GM12878 (cell line): ENCODE measurements at regions not wholly inside any gene's neighbourhood (a gene's known extent, or its start where the extent isn't known, plus 50 kb on each side); places are given as distances from the start of the nearest gene placed in this dataset.

Source experiments
- ATAC-seq: fragments of 200-7000 bp; cut with Tn5 transposase; 3 replicates; pipeline ENCODE4 v1.9.1; 2020; ENCODE audit warnings: mild to moderate bottlenecking, moderate library complexity
- BruUV-seq: library from RNA; stranded (reverse); fragments of 400-500 nt; replicated peaks from 2 replicates; lab custom pipeline; 2021; lab: Mats Ljungman, UMichigan
- CTCF ChIA-PET: fragments of 300-600 bp; sonication (Branson Sonifier 250); formaldehyde crosslinking; extraction: SDS; loops from one replicate; lab custom pipeline; 2021; ENCODE audit warnings: inconsistent platforms; lab: Yijun Ruan, JAX
- POLR2A ChIA-PET: fragments of 350-600 bp; formaldehyde crosslinking; extraction: SDS; loops from one replicate; lab custom pipeline; 2021; ENCODE audit warnings: inconsistent platforms; lab: Charles Lee
- RAD21 ChIA-PET: fragments of 300-600 bp; sonication (Branson Sonifier 250); formaldehyde crosslinking; loops from one replicate; lab custom pipeline; 2023; ENCODE audit warnings: antibody characterized with exemption; ENCODE audit not compliant: unreplicated experiment; lab: Charles Lee
- SMC1A ChIA-PET: fragments of 300-600 bp; sonication (Branson Sonifier 250); formaldehyde crosslinking; loops from one replicate; lab custom pipeline; 2023; ENCODE audit not compliant: unreplicated experiment, uncharacterized antibody; lab: Charles Lee
- DNase-seq: peaks from one replicate; pipeline ENCODE4 v3.0.0-alpha.2; 2011; ENCODE audit warnings: low read depth, low spot score
- FAIRE-seq: peaks from 3 replicates; lab custom pipeline; 2011; peaks lifted over from hg19 to GRCh38; lab: Jason Lieb, UNC
- H2AFZ ChIP-seq: 2 replicates; pipeline ENCODE4 v1.6.0; 2011; ENCODE audit warnings: low read depth, low read length, control low read depth; ENCODE audit not compliant: control insufficient read depth
- H3K27ac ChIP-seq: 2 replicates; pipeline ENCODE4 v1.5.1; 2011; ENCODE audit warnings: control low read depth; ENCODE audit not compliant: control insufficient read depth, insufficient read depth
- H3K27me3 ChIP-seq, 2 experiments: replicated peaks in 1 of 2; 2 replicates each; pipeline versions ENCODE4 v1.6.0 to v1.6.1; 2011; ENCODE audit warnings: low read length in 1 of 2; ENCODE audit not compliant: control insufficient read depth in 2 of 2, insufficient read depth in 2 of 2
- H3K36me3 ChIP-seq, 2 experiments: 2 replicates each; pipeline ENCODE4 v1.5.1; 2011; ENCODE audit warnings: low read length in 1 of 2; ENCODE audit not compliant: control insufficient read depth in 2 of 2, insufficient read depth in 2 of 2
- H3K4me1 ChIP-seq: 2 replicates; pipeline ENCODE4 v1.6.1; 2011; ENCODE audit warnings: mild to moderate bottlenecking, low read length, moderate library complexity, mixed read lengths; ENCODE audit not compliant: control insufficient read depth, insufficient read depth
- H3K4me2 ChIP-seq: 2 replicates; pipeline ENCODE4 v1.6.0; 2011; ENCODE audit warnings: control low read depth; ENCODE audit not compliant: control insufficient read depth, insufficient read depth
- H3K4me3 ChIP-seq: fragments of 200-600 bp; sonication (generic); 2 replicates; pipeline ENCODE4 v1.5.1; 2016
- H3K79me2 ChIP-seq: 2 replicates; pipeline ENCODE4 v1.6.0; 2011; ENCODE audit warnings: low read length; ENCODE audit not compliant: control insufficient read depth, insufficient read depth
- H3K9ac ChIP-seq: 2 replicates; pipeline ENCODE4 v1.8.0; 2011; ENCODE audit warnings: low read length, control low read depth, mixed read lengths; ENCODE audit not compliant: control insufficient read depth, insufficient read depth
- H3K9me3 ChIP-seq: replicated peaks from 3 replicates; pipeline ENCODE4 v1.5.1; 2011; ENCODE audit warnings: mild to moderate bottlenecking, low read length; ENCODE audit not compliant: control insufficient read depth, insufficient read depth
- H4K20me1 ChIP-seq: 2 replicates; pipeline ENCODE4 v1.6.0; 2011; ENCODE audit not compliant: control insufficient read depth, insufficient read depth
- DPF2 ChIP-seq: fragments of 450-650 bp; IDR thresholded peaks from 2 replicates; pipeline ENCODE4 v1.6.1; 2017; ENCODE audit warnings: mild to moderate bottlenecking
- E2F8 ChIP-seq: fragments of 450-650 bp; IDR thresholded peaks from 2 replicates; pipeline ENCODE4 v1.6.1; 2018; ENCODE audit warnings: mild to moderate bottlenecking, low read depth, moderate library complexity; ENCODE audit not compliant: partially characterized antibody
- ETV6 ChIP-seq, 2 experiments: fragments of 450-650 bp in 1 of 2; IDR thresholded peaks in 1 of 2; conservative IDR thresholded peaks in 1 of 2; 2 replicates each; pipeline ENCODE4 v1.6.1; 2014; ENCODE audit warnings: antibody characterized with exemption in 1 of 2, borderline replicate concordance in 1 of 2, low read depth in 1 of 2, mild to moderate bottlenecking in 1 of 2, moderate library complexity in 1 of 2
- EZH2 ChIP-seq: IDR thresholded peaks from 2 replicates; pipeline ENCODE4 v1.6.1; 2012; ENCODE audit warnings: low read depth, mild to moderate bottlenecking, control low read depth, inconsistent platforms, low read length, borderline replicate concordance; ENCODE audit not compliant: control insufficient read depth
- FOXK2 ChIP-seq: fragments of 450-650 bp; IDR thresholded peaks from 2 replicates; pipeline ENCODE4 v1.6.1; 2017; ENCODE audit warnings: mild to moderate bottlenecking, moderate library complexity
- GABPA ChIP-seq: IDR thresholded peaks from 2 replicates; pipeline ENCODE4 v1.6.1; 2014; ENCODE audit warnings: antibody characterized with exemption, low read depth, mild to moderate bottlenecking, inconsistent platforms
- LARP7 ChIP-seq: fragments of 450-650 bp; IDR thresholded peaks from 2 replicates; pipeline ENCODE4 v1.6.1; 2017; ENCODE audit warnings: mild to moderate bottlenecking
- MEF2A ChIP-seq: IDR thresholded peaks from 2 replicates; pipeline ENCODE4 v1.6.1; 2011; ENCODE audit warnings: low read depth, mild to moderate bottlenecking, low read length, moderate library complexity; ENCODE audit not compliant: insufficient read depth
- MEF2B ChIP-seq: fragments of 450-650 bp; IDR thresholded peaks from 2 replicates; pipeline ENCODE4 v1.6.1; 2018; ENCODE audit warnings: mild to moderate bottlenecking, moderate library complexity; ENCODE audit not compliant: partially characterized antibody, poor library complexity, severe bottlenecking
- MTA2 ChIP-seq: fragments of 450-650 bp; IDR thresholded peaks from 2 replicates; pipeline ENCODE4 v1.6.1; 2016; ENCODE audit warnings: low read depth, mild to moderate bottlenecking, moderate library complexity
- MTA3 ChIP-seq: IDR thresholded peaks from 2 replicates; pipeline ENCODE4 v1.6.1; 2012; ENCODE audit warnings: low read length, inconsistent platforms, borderline replicate concordance
- NFYA ChIP-seq: IDR thresholded peaks from 2 replicates; pipeline ENCODE4 v1.6.1; 2011; ENCODE audit warnings: low read depth, mild to moderate bottlenecking, low read length, improper control_type of control experiment, borderline replicate concordance
- TAF1 ChIP-seq: IDR thresholded peaks from 2 replicates; pipeline ENCODE4 v1.6.1; 2011; ENCODE audit warnings: mild to moderate bottlenecking, low read depth, low read length, borderline replicate concordance
- TBL1XR1 ChIP-seq: IDR thresholded peaks from 2 replicates; pipeline ENCODE4 v1.6.1; 2012; ENCODE audit warnings: low read depth, low read length, improper control_type of control experiment
- ZNF384 ChIP-seq: IDR thresholded peaks from 2 replicates; pipeline ENCODE4 v1.6.1; 2012; ENCODE audit warnings: low read depth, mild to moderate bottlenecking, low read length, improper control_type of control experiment, borderline replicate concordance
- WGBS: methylation state at CpG from one replicate; pipeline ENCODE4 v1.1.6; 2016; ENCODE audit warnings: low lambda C conversion rate; ENCODE audit not compliant: insufficient replicate concordance, insufficient coverage; ENCODE audit errors: missing lambda C conversion rate; 5-methylcytosine and 5-hydroxymethylcytosine counted together
- in situ Hi-C: fragments of 300-500 bp; cut with MboI; formaldehyde crosslinking; loops from 9 replicates; pipeline ENCODE4 v1.14.3; 2018; ENCODE audit warnings: mixed read lengths
- intact Hi-C: fragments of 100-400 bp; cut with micrococcal nuclease; formaldehyde crosslinking; loops from one replicate; pipeline ENCODE4 v1.14.2; 2022; ENCODE audit not compliant: unreplicated experiment
- TF ChIP-seq, protein P1 (sequence below): fragments of 450-650 bp; IDR thresholded peaks from 2 replicates; pipeline ENCODE4 v1.6.1; 2016; ENCODE audit warnings: mild to moderate bottlenecking

DNA sequence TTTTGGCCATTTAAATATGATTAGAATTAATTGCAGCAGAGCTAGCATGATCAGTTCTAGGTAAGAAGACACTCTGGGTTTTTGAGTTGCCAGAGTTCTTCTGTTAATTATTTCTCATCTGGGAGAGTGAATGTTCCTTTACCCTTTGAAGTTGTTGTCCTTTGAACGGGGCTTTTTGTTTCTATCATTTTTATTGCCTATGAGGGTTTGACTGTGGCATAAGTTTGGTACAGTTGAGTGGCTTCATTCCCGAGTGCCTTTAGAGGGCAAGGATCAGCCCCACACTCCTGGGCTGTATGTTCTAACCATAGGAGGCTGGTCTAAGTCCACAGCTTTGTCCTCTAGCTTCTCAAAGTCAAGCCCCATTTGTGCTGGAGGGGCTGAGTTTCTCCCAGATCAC is 804.3 kb downstream of the KCNJ3 start:
- RAD21 ChIA-PET, result no interaction called here
- H3K79me2 ChIP-seq, result no peaks in the 10 kb centered on the region
- H3K9ac ChIP-seq, result no peak overlapping the region
- CTCF ChIA-PET, result no interaction called here
- H3K27me3 ChIP-seq, result no peaks in the 10 kb centered on the region
- H3K9me3 ChIP-seq, result no peaks in the 10 kb centered on the region
- DNase-seq, result no peak
- 0% methylated on average over 2 of the region's 2 CpGs for WGBS
- in situ Hi-C loops (no loop called here), intact Hi-C loops (no loop called here)
- BruUV-seq, result no TSS peak
- H3K27ac ChIP-seq, result no peak overlapping the region
- H4K20me1 ChIP-seq, result no peaks in the 10 kb centered on the region
- SMC1A ChIA-PET, result no interaction called here
- TF ChIP-seq ZNF384, result no peak
- TF ChIP-seq TAF1, result no peak
- POLR2A ChIA-PET, result interaction anchor here (0.6 kb wide), 1 partner anchor 35 kb away, joined by 4 read pairs; no protein-coding TSS in a partner anchor
- H3K36me3 ChIP-seq, result no peaks in the 10 kb centered on the region
- no peak overlapping the region for H3K4me2 ChIP-seq
- no peak for ATAC-seq
- no peak for FAIRE-seq
- no peak overlapping the region for H3K4me3 ChIP-seq
- H2AFZ ChIP-seq, result no peak overlapping the region
- H3K4me1 ChIP-seq, result no peaks in the 10 kb centered on the region

- RAD21 ChIA-PET, result no interaction called here
- CTCF ChIA-PET, result no interaction called here
- in situ Hi-C loops, result no loop called here
- Histone ChIP-seq H3K27me3 (no peaks in the 10 kb centered on the region), H3K9me3 (no peaks in the 10 kb centered on the region), H3K9ac (no peak overlapping the region), H2AFZ (no peak overlapping the region), H3K4me1 (no peaks in the 10 kb centered on the region), H4K20me1 (no peaks in the 10 kb centered on the region), H3K4me3 (no peak overlapping the region), H3K4me2 (no peak overlapping the region), H3K36me3 (no peaks in the 10 kb centered on the region), H3K27ac (no peak overlapping the region), H3K79me2 (no peaks in the 10 kb centered on the region)
- DNase-seq (no peak), FAIRE-seq (no peak), ATAC-seq (no peak)
- POLR2A ChIA-PET, result no interaction called here
- intact Hi-C loops, result no loop called here
- BruUV-seq, result no TSS peak
- SMC1A ChIA-PET, result no interaction called here
- WGBS, result 0% methylated on average over 1 of the region's 1 CpG
- TF ChIP-seq FOXK2 (no peak), NFYA (no peak), GABPA (no peak), LARP7 (no peak), TBL1XR1 (no peak), EZH2 (no peak), MTA2 (no peak), MEF2B (no peak), ETV6 (conservative IDR thresholded peaks at IDR 0.05 in 1 of 2, IDR thresholded peaks at IDR 0.05 in 1 of 2; ENCODE audit: borderline replicate concordance in 1 of 2, low read depth in 1 of 2) (no peak), MTA3 (no peak), E2F8 (no peak), MEF2A (no peak), DPF2 (no peak)
- TF ChIP-seq, protein P1, sequence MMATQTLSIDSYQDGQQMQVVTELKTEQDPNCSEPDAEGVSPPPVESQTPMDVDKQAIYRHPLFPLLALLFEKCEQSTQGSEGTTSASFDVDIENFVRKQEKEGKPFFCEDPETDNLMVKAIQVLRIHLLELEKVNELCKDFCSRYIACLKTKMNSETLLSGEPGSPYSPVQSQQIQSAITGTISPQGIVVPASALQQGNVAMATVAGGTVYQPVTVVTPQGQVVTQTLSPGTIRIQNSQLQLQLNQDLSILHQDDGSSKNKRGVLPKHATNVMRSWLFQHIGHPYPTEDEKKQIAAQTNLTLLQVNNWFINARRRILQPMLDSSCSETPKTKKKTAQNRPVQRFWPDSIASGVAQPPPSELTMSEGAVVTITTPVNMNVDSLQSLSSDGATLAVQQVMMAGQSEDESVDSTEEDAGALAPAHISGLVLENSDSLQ, result no peak
Observed at GRCh38 chr2:155498106-155498505, 799.6 kb downstream of the KCNJ3 start.
